Astrocyte (in vitro differentiated cells and primary cell): ENCODE measurements at regions not wholly inside any gene's neighbourhood (a gene's known extent, or its start where the extent isn't known, plus 50 kb on each side); places are given as distances from the start of the nearest gene placed in this dataset.

Experiments used
- DNase-seq: peaks from one replicate; pipeline ENCODE4 v3.0.0-alpha.2; 2010; ENCODE audit warnings: low read depth
- FAIRE-seq: peaks from 2 replicates; lab custom pipeline; 2011; peaks lifted over from hg19 to GRCh38; lab: Jason Lieb, UNC
- H2AFZ ChIP-seq: 2 replicates; pipeline ENCODE4 v1.6.0; 2012; ENCODE audit warnings: low read depth, low read length, inconsistent platforms
- H3K27ac ChIP-seq: 2 replicates; pipeline ENCODE4 v1.5.1; 2011; ENCODE audit warnings: low read depth, low read length, inconsistent platforms
- H3K27me3 ChIP-seq: 2 replicates; pipeline ENCODE4 v1.6.0; 2011; ENCODE audit warnings: low read length, inconsistent platforms; ENCODE audit not compliant: insufficient read depth
- H3K36me3 ChIP-seq: 2 replicates; pipeline ENCODE4 v1.5.1; 2011; ENCODE audit warnings: low read length, inconsistent platforms; ENCODE audit not compliant: insufficient read depth
- H3K4me1 ChIP-seq: 2 replicates; pipeline ENCODE4 v1.5.1; 2011; ENCODE audit warnings: low read length, inconsistent platforms; ENCODE audit not compliant: insufficient read depth
- H3K4me2 ChIP-seq: 2 replicates; pipeline ENCODE4 v1.6.0; 2012; ENCODE audit warnings: low read length, inconsistent platforms
- H3K4me3 ChIP-seq: 2 replicates; pipeline ENCODE4 v1.5.1; 2011; ENCODE audit warnings: low read depth, mild to moderate bottlenecking, low read length, inconsistent platforms; ENCODE audit not compliant: insufficient read depth
- H3K79me2 ChIP-seq: 2 replicates; pipeline ENCODE4 v1.6.0; 2012; ENCODE audit warnings: mild to moderate bottlenecking, low read length, inconsistent platforms; ENCODE audit not compliant: insufficient read depth
- H3K9ac ChIP-seq: 2 replicates; pipeline ENCODE4 v1.6.0; 2012; ENCODE audit warnings: mild to moderate bottlenecking, low read length, inconsistent platforms
- H3K9me3 ChIP-seq: 2 replicates; pipeline ENCODE4 v1.5.1; 2012; ENCODE audit warnings: low read depth, mild to moderate bottlenecking, low read length, inconsistent platforms; ENCODE audit not compliant: insufficient read depth
- H4K20me1 ChIP-seq: 2 replicates; pipeline ENCODE4 v1.6.0; 2012; ENCODE audit warnings: low read length, inconsistent platforms; ENCODE audit not compliant: insufficient read depth
- H3K27ac Mint-ChIP-seq: one replicate; pipeline ENCODE4 v1.8.0; 2021; ENCODE audit warnings: mild to moderate bottlenecking, mixed read lengths; ENCODE audit not compliant: unreplicated experiment
- H3K27me3 Mint-ChIP-seq: one replicate; pipeline ENCODE4 v1.8.0; 2021; ENCODE audit warnings: low read depth, mixed read lengths; ENCODE audit not compliant: unreplicated experiment
- H3K36me3 Mint-ChIP-seq: one replicate; pipeline ENCODE4 v1.8.0; 2021; ENCODE audit warnings: low read depth, mixed read lengths; ENCODE audit not compliant: unreplicated experiment
- H3K4me1 Mint-ChIP-seq: one replicate; pipeline ENCODE4 v1.8.0; 2021; ENCODE audit warnings: low read depth, mixed read lengths; ENCODE audit not compliant: unreplicated experiment
- H3K4me3 Mint-ChIP-seq: one replicate; pipeline ENCODE4 v1.8.0; 2021; ENCODE audit warnings: mild to moderate bottlenecking, moderate library complexity, mixed read lengths; ENCODE audit not compliant: unreplicated experiment
- H3K9me3 Mint-ChIP-seq: one replicate; pipeline ENCODE4 v1.8.0; 2021; ENCODE audit warnings: mild to moderate bottlenecking, mixed read lengths; ENCODE audit not compliant: unreplicated experiment
- CTCF ChIP-seq: IDR thresholded peaks from 2 replicates; pipeline ENCODE4 v1.5.1; 2011; ENCODE audit warnings: low read depth, mild to moderate bottlenecking, inconsistent platforms, low read length, moderate library complexity; ENCODE audit not compliant: insufficient read depth
- EZH2 ChIP-seq: IDR thresholded peaks from 2 replicates; pipeline ENCODE4 v1.6.1; 2012; ENCODE audit warnings: mild to moderate bottlenecking, low read length, inconsistent platforms; ENCODE audit not compliant: insufficient read depth

GRCh38 chr1:56429288-56429687 lies 150.1 kb downstream of the PLPP3 start:
- Mint-ChIP-seq H3K27me3 (peaks cover 29% of the 10 kb centered on the region), H3K9me3 (peaks cover 3% of the 10 kb centered on the region), H3K27ac (no peak overlapping the region), H3K36me3 (no peaks in the 10 kb centered on the region), H3K4me1 (peaks cover 21% of the 10 kb centered on the region), H3K4me3 (no peak overlapping the region)
- TF ChIP-seq EZH2 (no peak), CTCF (no peak)
- FAIRE-seq (no peak), DNase-seq (no peak)
- no peaks in the 10 kb centered on the region for H3K9me3 ChIP-seq
- no peaks in the 10 kb centered on the region for H3K79me2 ChIP-seq
- H3K9ac ChIP-seq: no peak overlapping the region
- peaks cover 10% of the 10 kb centered on the region for H3K4me1 ChIP-seq
- H3K36me3 ChIP-seq: no peaks in the 10 kb centered on the region
- no peak overlapping the region for H3K4me2 ChIP-seq
- H3K27ac ChIP-seq: no peak overlapping the region
- H4K20me1 ChIP-seq: no peaks in the 10 kb centered on the region
- no peaks in the 10 kb centered on the region for H3K27me3 ChIP-seq
- no peak overlapping the region for H2AFZ ChIP-seq
- no peak overlapping the region for H3K4me3 ChIP-seq

DNA sequence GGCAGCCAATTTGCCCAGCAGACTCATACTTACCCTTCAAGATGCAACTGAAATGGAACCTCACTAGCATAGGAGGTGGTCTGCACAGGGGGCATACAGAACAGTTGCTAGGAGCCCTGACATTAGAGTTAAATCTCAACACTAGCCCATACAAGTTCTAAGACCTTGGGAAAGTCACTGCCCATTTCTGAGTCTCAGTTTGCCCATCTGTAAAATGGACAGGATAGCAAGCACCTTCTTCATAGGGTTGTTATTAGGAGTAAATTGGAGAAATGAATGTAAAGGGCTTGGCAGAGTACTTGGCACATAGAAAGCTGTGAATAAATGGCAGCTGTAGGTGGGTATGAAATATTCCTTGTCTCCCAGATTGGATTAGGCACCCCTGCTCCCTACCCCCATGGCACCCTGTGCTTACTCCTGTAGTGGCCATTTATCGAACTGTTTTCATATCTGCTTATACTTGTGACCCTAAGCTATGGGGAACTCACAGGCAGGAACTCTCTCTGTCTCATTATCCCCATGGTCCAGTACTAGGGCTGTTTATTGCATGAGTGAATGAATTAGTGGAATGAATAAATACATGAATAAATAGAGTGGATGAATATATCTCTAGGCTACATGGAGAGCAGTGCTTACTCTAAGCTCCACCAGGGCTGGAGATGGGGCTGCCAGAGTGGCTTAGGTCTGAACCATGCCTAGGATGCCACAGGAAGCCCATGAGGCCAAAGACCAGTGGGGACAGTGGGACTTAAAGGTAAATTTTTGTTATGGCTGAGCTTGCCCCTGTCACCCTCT lies 152.6 kb downstream of the PLPP3 start:
- no peaks in the 10 kb centered on the region for H3K9me3 ChIP-seq
- no peaks in the 10 kb centered on the region for H3K79me2 ChIP-seq
- H3K4me2 ChIP-seq: no peak overlapping the region

More for the DNA sequence above, 152.6 kb downstream of the PLPP3 start:
- TF ChIP-seq EZH2 (no peak), CTCF (no peak)
- Histone ChIP-seq H3K4me1 (peaks cover 10% of the 10 kb centered on the region), H4K20me1 (no peaks in the 10 kb centered on the region), H2AFZ (no peak overlapping the region), H3K9ac (no peak overlapping the region), H3K27ac (no peak overlapping the region), H3K4me3 (no peak overlapping the region), H3K36me3 (no peaks in the 10 kb centered on the region), H3K27me3 (no peaks in the 10 kb centered on the region)
- peaks cover 3% of the 10 kb centered on the region for H3K9me3 Mint-ChIP-seq
- DNase-seq (no peak), FAIRE-seq (no peak)
- peaks cover 12% of the 10 kb centered on the region for H3K4me1 Mint-ChIP-seq
- no peak overlapping the region for H3K4me3 Mint-ChIP-seq
- H3K27me3 Mint-ChIP-seq: peaks cover 15% of the 10 kb centered on the region
- H3K36me3 Mint-ChIP-seq: no peaks in the 10 kb centered on the region
- no peak overlapping the region for H3K27ac Mint-ChIP-seq
